Ovary (tissue), 3 donors: ENCODE measurements at regions not wholly inside any gene's neighbourhood (a gene's known extent, or its start where the extent isn't known, plus 50 kb on each side); places are given as distances from the start of the nearest gene placed in this dataset.

Experiments
- POLR2A ChIP-seq: fragments of 450-650 bp; IDR thresholded peaks from one replicate; pipeline ENCODE4 v1.6.1; 2017; ENCODE audit warnings: antibody characterized with exemption, mild to moderate bottlenecking, moderate library complexity
- TF ChIP-seq, protein P1 (sequence below), 3 donors: fragments of 450-650 bp in 2 of 3; fragments of 200-600 bp in 1 of 3; IDR thresholded peaks; one replicate each; pipeline versions ENCODE4 v1.5.1 to v1.8.0; 2016 to 2022; ENCODE audit warnings: antibody characterized with exemption in 3 of 3, mild to moderate bottlenecking in 1 of 3
- donor health status: DM: no; HTN: no; CAD: no.

- TF ChIP-seq, protein P1, sequence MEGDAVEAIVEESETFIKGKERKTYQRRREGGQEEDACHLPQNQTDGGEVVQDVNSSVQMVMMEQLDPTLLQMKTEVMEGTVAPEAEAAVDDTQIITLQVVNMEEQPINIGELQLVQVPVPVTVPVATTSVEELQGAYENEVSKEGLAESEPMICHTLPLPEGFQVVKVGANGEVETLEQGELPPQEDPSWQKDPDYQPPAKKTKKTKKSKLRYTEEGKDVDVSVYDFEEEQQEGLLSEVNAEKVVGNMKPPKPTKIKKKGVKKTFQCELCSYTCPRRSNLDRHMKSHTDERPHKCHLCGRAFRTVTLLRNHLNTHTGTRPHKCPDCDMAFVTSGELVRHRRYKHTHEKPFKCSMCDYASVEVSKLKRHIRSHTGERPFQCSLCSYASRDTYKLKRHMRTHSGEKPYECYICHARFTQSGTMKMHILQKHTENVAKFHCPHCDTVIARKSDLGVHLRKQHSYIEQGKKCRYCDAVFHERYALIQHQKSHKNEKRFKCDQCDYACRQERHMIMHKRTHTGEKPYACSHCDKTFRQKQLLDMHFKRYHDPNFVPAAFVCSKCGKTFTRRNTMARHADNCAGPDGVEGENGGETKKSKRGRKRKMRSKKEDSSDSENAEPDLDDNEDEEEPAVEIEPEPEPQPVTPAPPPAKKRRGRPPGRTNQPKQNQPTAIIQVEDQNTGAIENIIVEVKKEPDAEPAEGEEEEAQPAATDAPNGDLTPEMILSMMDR (IDR thresholded peaks at IDR 0.05), result no peak
- no peak for TF ChIP-seq POLR2A
These were observed 807.5 kb upstream of the SLC10A2 start for GRCh38 chr13:103873725-103874124.
